ENCODE measurements at regions not wholly inside any gene's neighbourhood (a gene's known extent, or its start where the extent isn't known, plus 50 kb on each side); places are given as distances from the start of the nearest gene placed in this dataset.

- Histone ChIP-seq H3K4me1 (ENCODE audit: insufficient read depth, low read length, poor library complexity, severe bottlenecking) (no peaks in the 10 kb centered on the region), H3K27me3 (replicated peaks; ENCODE audit: insufficient read depth, low read depth, low read length, poor library complexity) (peaks cover 14% of the 10 kb centered on the region), H3K9me3 (ENCODE audit: low read depth, low read length, poor library complexity, severe bottlenecking) (no peaks in the 10 kb centered on the region), H3K27ac (ENCODE audit: low read depth, low read length, poor library complexity, severe bottlenecking) (no peak overlapping the region), H3K4me3 (ENCODE audit: low read depth, low read length, poor library complexity, severe bottlenecking) (no peak overlapping the region), H3K36me3 (ENCODE audit: insufficient read depth, low read length, poor library complexity, severe bottlenecking) (no peaks in the 10 kb centered on the region)
- ChIA-PET CTCF (no interaction called here), POLR2A (ENCODE audit: low non-redundant PET) (no interaction called here)
- intact Hi-C loops (cut with micrococcal nuclease; ENCODE audit: unreplicated experiment), result no loop called here
- no peak for DNase-seq (ENCODE audit: low spot score)
- no TSS peak for BruUV-seq (replicated peaks)
- TF ChIP-seq EZH2 (IDR thresholded peaks at IDR 0.05; ENCODE audit: borderline replicate concordance, low read depth, low read length, poor library complexity, severe bottlenecking), result no peak
- TF ChIP-seq, protein P1, sequence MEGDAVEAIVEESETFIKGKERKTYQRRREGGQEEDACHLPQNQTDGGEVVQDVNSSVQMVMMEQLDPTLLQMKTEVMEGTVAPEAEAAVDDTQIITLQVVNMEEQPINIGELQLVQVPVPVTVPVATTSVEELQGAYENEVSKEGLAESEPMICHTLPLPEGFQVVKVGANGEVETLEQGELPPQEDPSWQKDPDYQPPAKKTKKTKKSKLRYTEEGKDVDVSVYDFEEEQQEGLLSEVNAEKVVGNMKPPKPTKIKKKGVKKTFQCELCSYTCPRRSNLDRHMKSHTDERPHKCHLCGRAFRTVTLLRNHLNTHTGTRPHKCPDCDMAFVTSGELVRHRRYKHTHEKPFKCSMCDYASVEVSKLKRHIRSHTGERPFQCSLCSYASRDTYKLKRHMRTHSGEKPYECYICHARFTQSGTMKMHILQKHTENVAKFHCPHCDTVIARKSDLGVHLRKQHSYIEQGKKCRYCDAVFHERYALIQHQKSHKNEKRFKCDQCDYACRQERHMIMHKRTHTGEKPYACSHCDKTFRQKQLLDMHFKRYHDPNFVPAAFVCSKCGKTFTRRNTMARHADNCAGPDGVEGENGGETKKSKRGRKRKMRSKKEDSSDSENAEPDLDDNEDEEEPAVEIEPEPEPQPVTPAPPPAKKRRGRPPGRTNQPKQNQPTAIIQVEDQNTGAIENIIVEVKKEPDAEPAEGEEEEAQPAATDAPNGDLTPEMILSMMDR (conservative IDR thresholded peaks at IDR 0.05; ENCODE audit: low read depth, low read length), result no peak
These were observed 284.4 kb upstream of the MON1B start for GRCh38 chr16:76906552-76906951.

DNA sequence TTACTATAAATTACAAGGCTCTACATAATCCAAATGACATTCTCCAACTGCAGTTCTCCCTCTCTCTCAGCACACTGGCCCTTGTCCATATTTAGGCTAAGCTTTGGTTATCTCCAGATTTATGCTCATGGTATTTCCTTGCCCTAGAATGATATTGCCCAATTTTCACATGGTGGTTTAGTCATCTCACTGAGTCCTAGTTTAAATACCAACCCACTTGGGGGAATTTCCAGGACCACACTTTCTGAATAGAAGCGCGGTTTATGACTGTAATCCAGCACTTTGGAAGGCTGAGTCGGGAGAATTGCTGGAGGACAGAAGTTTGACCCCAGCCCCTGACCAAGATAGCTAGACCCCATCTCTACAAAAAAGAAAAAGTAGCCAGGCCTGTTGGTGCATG is 280.1 kb upstream of the MON1B start:
- ChIA-PET CTCF (no interaction called here), POLR2A (ENCODE audit: low non-redundant PET) (no interaction called here)
- Histone ChIP-seq H3K27me3 (replicated peaks; ENCODE audit: insufficient read depth, low read depth, low read length, poor library complexity) (peaks cover 11% of the 10 kb centered on the region), H3K36me3 (ENCODE audit: insufficient read depth, low read length, poor library complexity, severe bottlenecking) (no peaks in the 10 kb centered on the region), H3K9me3 (ENCODE audit: low read depth, low read length, poor library complexity, severe bottlenecking) (no peaks in the 10 kb centered on the region), H3K4me3 (ENCODE audit: low read depth, low read length, poor library complexity, severe bottlenecking) (no peak overlapping the region), H3K27ac (ENCODE audit: low read depth, low read length, poor library complexity, severe bottlenecking) (no peak overlapping the region), H3K4me1 (ENCODE audit: insufficient read depth, low read length, poor library complexity, severe bottlenecking) (no peaks in the 10 kb centered on the region)
- intact Hi-C loops (cut with micrococcal nuclease; ENCODE audit: unreplicated experiment), result no loop called here
- no TSS peak for BruUV-seq (replicated peaks)
- TF ChIP-seq EZH2 (IDR thresholded peaks at IDR 0.05; ENCODE audit: borderline replicate concordance, low read depth, low read length, poor library complexity, severe bottlenecking), result no peak
- TF ChIP-seq, protein P1 (conservative IDR thresholded peaks at IDR 0.05; ENCODE audit: low read depth, low read length), result no peak
- no peak for DNase-seq (ENCODE audit: low spot score)

- Histone ChIP-seq H3K4me1 (ENCODE audit: insufficient read depth, low read length, poor library complexity, severe bottlenecking) (no peaks in the 10 kb centered on the region), H3K9me3 (ENCODE audit: low read depth, low read length, poor library complexity, severe bottlenecking) (no peaks in the 10 kb centered on the region), H3K27ac (ENCODE audit: low read depth, low read length, poor library complexity, severe bottlenecking) (no peak overlapping the region), H3K36me3 (ENCODE audit: insufficient read depth, low read length, poor library complexity, severe bottlenecking) (no peaks in the 10 kb centered on the region), H3K27me3 (replicated peaks; ENCODE audit: insufficient read depth, low read depth, low read length, poor library complexity) (peaks cover 9% of the 10 kb centered on the region), H3K4me3 (ENCODE audit: low read depth, low read length, poor library complexity, severe bottlenecking) (no peak overlapping the region)
- BruUV-seq (replicated peaks), result no TSS peak
- ChIA-PET CTCF (no interaction called here), POLR2A (ENCODE audit: low non-redundant PET) (no interaction called here)
- TF ChIP-seq, protein P1 (conservative IDR thresholded peaks at IDR 0.05; ENCODE audit: low read depth, low read length), result no peak
- TF ChIP-seq EZH2 (IDR thresholded peaks at IDR 0.05; ENCODE audit: borderline replicate concordance, low read depth, low read length, poor library complexity, severe bottlenecking), result no peak
- intact Hi-C loops (cut with micrococcal nuclease; ENCODE audit: unreplicated experiment), result no loop called here
- DNase-seq (ENCODE audit: low spot score), result no peak
These were observed 277.9 kb upstream of the MON1B start for GRCh38 chr16:76913046-76913445.
